ENCODE measurements at regions not wholly inside any gene's neighbourhood (a gene's known extent, or its start where the extent isn't known, plus 50 kb on each side); places are given as distances from the start of the nearest gene placed in this dataset.
"Not testable (repeated sequence)": the region's sequence is repeated elsewhere in the genome, so short reads cannot be mapped to it uniquely, and the experiment has no call there.

- DNase-seq, result no peak
These were observed 82.9 kb upstream of the APBB1IP start for GRCh38 chr10:26355241-26355640.

DNA sequence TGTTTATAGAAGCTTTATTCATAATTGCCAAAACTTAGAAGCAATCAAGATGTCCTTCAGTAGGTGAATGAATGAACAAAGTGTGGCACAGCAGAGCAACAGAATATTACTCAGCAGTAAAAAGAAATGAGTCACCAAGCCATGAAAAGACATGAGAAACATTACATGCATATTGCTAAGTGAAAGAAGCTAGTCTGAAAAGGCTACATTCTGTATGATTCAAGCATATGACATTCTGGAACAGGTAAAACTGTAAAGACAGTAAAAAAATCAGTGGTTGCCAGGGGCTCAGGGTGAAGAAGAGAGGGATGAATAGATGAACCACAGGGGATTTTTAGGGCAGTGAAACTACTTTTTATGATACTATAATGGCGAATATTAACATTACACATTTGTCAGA, 80.9 kb upstream of the APBB1IP start:
- peak; percentile 5 for DNase-seq

DNA sequence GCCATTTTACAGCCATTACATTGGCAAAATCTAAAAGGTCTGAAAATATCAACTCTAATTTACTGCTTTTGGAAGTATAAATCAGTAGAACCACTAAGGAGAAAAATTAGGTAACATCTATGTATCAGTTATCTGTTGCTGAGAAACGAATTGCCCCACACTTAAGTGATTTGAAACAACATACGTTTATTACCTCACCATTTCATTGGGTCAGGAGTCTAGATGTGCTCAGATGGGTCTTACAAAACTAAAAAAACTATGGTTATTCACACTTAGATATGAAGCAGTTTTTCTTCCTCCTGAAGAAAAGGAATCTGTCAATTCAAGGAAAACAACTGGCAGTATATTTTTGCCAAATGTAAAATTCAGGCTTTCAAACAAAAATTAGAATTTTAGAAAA, 80.1 kb upstream of the APBB1IP start:
- DNase-seq, result no peak

- DNase-seq, result no peak
These were observed 78.5 kb upstream of the APBB1IP start for GRCh38 chr10:26359670-26360069.

DNA sequence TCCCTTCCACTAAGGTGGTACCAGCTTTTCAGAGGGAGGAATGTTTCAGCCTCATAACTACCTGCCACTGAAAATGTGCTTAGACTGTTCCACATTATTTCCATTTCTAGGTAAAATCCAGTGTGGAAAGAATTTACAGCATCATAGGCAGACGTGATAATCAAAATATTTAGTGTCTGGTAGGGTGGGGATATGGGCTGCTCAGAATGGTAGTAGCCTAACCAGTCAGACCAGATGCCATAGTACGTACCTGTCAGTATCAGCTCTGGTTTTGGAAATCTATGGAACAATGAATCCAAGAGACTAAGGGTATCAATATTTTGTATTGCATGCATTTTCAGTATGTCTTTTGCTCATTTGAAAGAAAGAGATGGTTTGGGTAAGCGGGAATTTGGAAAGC, 76.8 kb upstream of the APBB1IP start:
- no peak for DNase-seq

DNA sequence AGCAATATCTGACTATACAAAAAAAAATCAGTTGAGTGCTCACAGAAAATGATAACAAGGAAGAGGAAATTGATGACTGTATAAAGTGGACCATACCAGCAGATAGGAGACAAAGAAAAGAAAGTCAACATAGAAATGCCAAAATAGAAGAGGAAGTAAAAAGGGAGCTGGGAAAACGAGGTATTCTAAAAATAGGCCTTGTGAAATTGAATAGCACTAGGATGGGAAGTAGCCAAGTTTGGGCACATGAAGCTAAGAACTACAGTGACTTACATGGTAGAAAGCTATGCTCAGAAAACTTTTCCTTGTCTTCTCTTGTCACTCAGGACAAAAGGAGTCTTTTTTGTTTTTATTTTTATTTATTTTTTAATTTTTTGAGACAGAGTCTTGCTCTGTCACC, 76.2 kb upstream of the APBB1IP start:
- DNase-seq, result no peak

GRCh38 chr10:26365681-26366358, 72.3 kb upstream of the APBB1IP start:
- DNase-seq, result no peak

DNA sequence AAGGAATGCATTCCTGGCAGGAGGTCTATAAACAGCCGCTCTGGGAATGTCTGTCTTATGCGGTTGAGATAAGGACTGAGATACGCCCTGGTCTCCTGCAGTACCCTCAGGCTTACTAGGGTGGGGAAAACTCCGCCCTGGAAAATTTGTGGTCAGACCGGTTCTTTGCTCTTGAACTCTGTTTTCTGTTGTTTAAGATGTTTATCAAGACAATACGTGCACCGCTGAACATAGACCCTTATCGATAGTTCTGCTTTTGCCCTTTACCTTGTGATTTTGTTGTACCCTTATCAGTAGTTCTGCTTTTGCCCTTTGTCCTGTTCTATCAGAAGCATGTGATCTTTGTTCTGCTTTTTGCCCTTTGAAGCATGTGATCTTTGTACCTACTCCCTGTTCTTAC, 71.1 kb upstream of the APBB1IP start:
- not testable (repeated sequence) for DNase-seq

DNA sequence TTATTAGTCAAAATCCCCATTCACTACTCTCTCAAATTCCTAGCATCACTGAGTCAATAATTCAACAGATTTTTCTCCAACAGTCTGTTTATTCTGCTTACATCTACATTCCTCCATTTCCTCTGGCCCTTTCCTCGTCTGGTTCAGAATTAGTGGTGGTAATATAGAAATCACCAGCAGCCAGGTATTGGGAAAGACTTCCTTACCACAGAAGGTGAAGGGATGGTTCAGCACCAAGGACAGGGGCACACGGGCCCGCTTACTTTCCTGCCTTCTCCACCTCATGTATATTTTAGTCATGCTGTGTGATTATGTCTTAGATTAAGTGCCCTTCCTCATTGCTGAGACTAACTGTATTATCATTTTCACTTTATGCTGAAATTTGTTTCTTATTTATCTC, 70.4 kb upstream of the APBB1IP start:
- peak; percentile 28 for DNase-seq

DNA sequence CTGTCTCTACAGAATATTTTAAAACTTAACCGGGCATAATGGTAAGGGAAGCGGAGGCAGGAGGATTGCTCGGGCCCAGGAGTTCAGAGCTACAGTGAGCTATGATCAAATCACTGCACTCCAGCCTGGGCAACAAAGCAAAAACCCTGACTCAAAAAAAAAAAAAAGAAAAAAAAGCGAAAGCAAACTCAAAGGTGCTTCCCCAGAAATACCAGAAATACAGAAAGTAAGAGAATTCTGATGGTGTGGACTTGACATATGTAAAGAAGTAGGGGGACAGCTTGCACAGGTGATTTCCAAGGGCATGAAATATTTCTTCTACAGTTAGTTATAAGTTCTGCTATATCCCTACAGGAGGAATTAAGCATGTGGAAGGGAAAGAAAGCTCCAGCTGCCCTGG, 69.7 kb upstream of the APBB1IP start:
- no peak for DNase-seq

GRCh38 chr10:26372513-26373354, 65.4 kb upstream of the APBB1IP start:
- no peak for DNase-seq

DNA sequence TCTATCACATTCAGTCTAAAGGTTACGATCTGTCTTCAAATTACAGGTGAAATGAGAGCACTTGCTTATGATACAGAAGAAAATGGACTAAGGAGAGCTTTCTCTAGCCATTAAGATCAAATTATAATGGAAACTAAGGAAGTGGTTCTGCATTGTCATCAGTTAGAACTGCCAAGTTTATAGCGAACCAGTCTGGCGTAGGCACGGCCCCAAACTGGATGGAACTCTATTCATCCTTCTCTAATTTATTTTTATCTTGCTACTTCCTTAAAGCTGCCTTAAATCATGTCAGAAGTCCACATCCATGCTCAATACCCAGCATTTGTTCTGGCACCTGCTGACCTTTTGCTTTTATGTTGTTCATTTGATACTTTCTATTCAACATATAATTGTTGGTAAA, 63.7 kb upstream of the APBB1IP start:
- DNase-seq, result no peak

GRCh38 chr10:26377224-26377810, 60.8 kb upstream of the APBB1IP start:
- DNase-seq, result not testable (repeated sequence)

DNA sequence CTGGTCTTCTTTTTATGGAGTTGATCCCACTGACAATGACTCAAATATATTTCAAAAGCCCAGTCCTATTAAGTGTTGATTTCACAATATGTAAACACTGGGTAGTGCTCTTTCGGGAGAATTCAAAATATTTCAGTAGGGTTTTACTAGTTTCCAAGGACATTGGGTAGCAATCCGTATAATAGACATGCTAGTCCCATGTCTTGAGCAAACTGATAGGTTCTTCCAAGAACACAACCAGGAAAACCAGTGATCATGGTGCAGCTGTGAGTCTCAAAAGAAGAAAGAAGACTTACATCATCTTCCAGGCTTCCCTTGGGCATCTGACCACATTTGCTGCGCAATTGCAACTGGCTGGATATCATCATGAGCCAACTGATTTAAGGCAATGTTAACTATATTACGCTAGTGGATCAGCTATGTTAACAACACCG, 59.3 kb upstream of the APBB1IP start:
- DNase-seq, result no peak

DNA sequence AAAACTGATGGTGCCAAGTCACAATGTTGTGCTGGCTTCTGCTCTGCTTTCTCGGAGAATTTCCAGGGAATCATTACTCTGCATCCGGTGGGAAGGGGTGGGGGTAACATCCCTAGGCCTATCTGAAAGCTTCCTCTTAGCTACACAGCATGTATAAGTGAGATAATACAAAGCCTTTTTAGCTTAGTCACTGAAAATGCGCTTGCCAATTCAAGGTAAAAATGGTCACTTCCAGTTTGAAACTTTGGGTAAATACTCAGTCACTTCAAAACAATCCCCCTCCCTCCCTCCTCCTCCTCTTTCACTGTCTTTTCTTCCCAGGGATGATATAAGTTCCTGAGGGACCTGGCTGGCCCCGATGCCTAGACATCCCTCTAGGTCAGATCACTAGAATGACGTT, 57.3 kb upstream of the APBB1IP start:
- no peak for DNase-seq

- no peak for DNase-seq
These were observed 56.2 kb upstream of the APBB1IP start for GRCh38 chr10:26381986-26382385.

DNA sequence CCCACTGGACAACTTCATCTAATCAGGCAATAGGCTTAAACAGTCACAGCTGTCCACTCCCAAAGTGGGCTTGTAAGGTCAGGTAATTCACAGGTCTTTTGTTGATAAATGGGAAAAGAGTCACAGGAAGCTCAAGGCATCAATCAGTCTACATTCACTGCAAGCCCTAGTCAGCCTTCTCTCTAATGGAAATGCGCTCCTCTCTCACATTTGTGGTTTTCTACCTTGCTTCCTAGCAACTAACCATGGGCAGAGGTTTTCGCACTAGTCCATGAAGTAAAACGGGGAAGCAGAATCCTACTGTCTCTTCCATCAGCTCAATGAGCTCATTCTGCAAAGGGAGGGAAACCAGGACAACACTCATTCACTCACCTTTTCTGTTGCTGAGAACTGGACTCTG, 53.5 kb upstream of the APBB1IP start:
- DNase-seq, result no peak

DNA sequence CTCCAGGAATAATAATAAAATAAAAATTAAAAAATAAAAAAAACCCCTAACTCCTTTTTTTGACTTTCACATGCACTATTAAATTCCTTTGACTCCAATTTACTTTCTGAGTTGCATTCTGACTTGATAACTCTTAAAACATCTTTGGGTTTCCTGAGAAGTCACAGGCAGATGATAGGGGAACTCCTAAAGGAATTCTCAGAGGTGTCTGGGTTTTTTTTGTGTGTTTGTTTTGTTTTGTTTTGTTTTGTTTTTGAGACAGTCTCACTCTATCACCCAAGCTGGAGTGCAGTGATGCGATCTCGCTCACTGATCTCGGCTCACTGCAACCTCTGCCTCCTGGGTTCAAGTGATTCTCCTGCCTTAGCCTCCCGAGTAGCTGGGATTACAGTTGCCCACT, 52.7 kb upstream of the APBB1IP start:
- DNase-seq, result no peak

GRCh38 chr10:26386781-26387180, 51.4 kb upstream of the APBB1IP start:
- DNase-seq, result no peak
